Ramos (cell line): ENCODE measurements at regions not wholly inside any gene's neighbourhood (a gene's known extent, or its start where the extent isn't known, plus 50 kb on each side); places are given as distances from the start of the nearest gene placed in this dataset.

Experiments
- in situ Hi-C: fragments of 300-500 bp; cut with MboI; formaldehyde crosslinking; loops from one replicate; pipeline ENCODE4 v1.14.3; 2022; ENCODE audit warnings: low sequenced_read_pairs; ENCODE audit not compliant: unreplicated experiment

DNA sequence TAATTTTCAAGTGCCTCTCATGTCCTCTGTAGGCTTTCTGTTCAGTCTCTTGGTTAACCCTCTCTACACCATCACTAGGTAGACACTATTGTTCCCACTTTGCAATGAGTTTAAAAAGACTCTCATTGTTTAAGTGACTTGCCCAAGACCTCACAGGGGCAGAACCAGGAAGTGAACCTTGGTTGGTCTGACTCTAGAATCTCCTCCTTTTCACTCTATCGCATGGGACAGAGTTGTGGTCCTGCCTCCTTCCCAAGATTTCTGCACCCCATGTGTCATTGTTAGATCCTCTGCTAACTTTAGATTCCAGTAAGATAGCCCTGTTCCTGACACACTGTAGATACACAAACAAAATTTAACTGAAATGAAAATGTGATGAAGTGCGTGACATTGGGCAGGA lies 481.7 kb upstream of the USP24 start:
- in situ Hi-C loops = no loop called here

DNA sequence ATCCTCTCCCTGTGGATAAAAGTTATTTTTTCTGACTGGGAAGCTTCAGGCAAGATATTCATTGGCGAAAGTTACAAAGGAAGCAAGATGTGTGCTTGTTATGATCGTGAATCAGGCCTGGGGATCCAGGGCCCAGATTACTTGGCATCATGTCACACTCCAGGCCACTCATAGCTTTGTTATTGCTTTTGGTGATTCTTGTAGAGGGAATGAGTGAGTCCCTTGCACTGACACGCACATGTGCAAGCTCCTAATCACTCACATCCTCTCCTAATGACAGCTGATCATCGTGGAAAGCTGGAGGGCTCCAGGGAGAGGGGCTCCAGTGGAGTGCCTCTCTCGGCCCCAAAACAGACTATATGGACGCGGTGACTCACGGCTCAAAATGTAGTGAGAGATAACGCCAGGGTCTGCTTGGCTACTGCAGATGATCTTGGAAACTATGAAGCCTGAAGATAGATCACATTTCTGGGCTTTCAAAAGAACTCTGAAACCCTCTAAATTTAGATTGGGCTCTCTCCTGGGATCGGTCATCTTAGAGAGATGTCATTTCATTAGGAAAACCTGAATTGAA lies 481.1 kb upstream of the USP24 start:
- in situ Hi-C loops = no loop called here

DNA sequence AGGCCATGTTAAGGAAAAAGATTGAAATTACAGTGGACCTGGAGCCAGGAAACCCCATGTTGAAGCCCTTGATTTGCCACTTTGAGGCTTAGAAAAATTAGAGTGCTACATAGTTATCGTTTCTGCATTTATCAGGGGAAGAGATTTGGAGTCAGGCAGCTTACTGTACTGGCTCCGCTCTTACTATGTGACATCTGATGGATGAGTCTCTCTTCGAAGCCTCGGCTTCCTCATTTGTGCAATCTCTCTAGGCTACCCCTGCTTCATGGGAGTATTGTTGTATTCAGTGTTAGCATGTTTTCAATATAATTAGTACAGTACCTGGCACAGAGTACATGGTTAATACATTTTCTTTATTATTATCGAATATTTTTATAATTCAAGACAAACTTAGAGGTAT lies 480.4 kb upstream of the USP24 start:
- in situ Hi-C loops = no loop called here

DNA sequence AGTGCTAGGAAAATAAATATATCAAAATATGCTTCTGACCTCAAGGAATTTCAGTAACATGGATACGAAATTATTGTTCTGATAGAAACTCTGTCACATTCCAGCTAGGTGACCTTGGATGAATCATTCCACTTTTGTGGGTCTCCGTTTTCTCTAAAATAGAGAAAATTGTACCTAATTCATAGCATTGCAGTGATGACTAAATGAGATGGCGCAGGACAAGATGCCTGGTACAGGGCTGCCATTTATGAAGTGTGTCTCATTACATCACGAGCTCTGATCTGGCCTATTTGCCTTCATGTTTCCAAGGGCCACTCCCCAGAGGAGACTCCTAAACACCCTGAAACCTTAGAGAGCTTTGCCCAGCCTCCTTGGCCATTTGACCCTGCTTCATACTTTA lies 480.0 kb upstream of the USP24 start:
- in situ Hi-C loops = no loop called here

DNA sequence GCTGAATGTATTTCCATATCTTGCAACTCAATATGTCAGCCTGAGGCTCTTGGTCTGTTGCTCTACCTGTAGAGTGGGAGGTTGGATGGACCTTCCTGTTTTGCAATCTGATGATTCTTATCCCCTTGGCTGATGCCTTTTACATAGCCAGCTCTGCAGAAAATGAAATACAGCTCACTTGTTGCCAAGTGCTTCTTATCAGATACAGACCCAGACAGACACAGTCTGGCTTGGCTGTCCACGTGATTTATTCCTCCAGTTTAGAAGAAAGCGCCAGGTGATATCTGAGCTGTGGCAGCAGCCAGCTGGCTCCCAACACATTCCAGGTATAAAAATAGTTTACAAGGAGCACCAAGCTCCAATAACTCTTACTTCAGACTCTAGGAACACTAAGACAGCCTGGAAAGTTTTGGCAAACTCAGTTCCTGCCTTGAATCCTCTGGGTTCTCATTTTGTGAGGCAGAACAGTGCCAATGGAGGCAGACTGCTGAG lies 479.2 kb upstream of the USP24 start:
- in situ Hi-C loops = no loop called here

DNA sequence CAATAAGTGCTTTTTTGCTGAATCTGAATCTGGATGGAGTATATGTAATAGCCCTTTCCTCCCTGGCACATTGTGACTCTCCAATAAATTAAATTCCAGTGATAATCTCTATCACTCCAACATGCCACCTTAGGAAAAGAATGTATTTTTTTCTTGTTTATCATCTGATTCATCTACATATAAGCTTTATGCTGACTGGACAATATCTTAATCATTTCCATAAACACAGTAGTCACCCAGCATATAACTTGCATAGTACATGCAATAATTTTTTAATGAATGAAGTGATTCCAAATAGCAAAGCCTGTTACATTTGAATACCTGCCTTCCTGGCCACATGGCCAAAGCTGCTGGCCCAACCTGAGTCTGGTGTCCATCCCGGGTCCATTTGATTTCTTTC lies 477.6 kb upstream of the USP24 start:
- in situ Hi-C loops = no loop called here

DNA sequence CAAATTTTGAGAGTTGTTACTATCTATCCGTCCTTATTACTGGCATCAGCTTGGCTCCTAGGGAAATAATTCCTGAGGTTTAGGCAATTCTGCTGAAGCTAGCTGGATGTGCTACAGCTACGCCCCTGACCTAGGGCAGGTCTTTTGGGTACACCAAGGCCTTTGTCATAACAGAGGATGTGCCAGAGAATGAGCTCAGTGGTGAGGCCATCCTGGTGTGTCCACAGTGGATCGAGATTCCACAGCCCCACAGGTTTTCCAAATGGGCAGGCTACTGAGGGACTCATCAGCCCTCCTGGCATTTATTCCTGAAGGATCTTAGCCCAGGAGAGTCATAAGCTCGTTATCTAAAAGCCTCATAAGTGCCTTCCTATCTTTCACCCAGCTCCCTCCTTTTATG lies 475.2 kb upstream of the USP24 start:
- in situ Hi-C loops = no loop called here

DNA sequence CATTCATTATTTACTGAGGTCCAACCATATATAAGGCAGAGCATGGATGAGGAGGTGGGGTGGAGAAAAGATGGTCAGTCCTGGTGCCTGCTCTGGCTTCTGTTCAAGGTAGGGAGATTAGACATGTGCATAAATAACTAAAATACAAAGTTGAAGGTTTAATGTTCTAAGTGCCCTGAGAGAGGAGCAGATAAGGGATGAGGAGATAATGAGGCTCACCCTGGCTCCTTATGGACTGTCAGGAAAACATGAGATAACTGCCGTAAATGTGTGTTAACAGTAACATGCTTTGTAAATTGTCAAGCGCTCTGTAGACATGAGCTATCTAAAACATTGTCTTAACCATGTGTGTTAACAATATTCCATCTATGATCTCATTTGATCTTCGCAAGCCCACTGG lies 474.6 kb upstream of the USP24 start:
- in situ Hi-C loops = no loop called here

DNA sequence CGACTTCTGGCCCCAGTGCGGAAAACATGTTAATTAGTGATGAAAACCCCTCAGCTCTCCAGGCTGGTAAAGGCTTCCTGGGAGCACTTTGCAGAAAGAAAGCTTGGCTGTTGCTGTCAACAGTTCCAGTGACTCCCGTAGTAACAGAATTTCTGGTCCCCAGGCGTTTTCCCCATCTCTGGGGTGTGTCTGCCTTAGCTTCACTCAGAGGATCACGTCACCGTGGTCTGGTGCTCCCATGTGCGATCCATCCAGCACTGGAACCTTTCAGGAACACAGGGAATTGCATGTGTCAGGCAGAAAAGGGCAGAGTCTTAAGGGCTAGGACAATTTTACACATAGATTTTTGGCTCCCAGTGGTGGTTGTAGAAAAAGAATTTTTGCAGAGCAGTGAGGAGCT lies 470.4 kb upstream of the USP24 start:
- in situ Hi-C loops = no loop called here

DNA sequence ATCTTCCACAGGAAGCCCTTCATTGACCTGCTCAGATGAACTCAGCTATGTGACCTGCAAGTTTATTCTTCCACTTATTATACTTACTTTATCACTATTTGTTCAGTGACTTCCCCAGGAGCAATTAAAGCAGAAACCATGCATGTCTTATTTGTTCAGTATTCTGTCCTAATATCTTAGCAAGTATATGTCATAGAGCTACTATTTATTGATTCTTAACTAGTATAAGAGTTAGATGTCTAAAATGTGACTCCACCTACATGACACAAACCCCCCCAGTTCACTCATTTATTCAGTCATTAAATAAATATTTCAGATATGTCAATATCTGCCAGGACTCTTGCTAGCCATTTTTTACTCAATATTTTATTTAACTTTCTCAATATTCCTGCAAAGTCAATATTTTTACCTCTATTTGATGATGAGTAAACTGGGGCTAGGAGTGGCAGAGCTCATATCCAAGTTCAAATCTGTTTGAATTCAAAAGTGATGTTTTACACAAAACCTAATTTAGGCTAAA lies 469.0 kb upstream of the USP24 start:
- in situ Hi-C loops = no loop called here

DNA sequence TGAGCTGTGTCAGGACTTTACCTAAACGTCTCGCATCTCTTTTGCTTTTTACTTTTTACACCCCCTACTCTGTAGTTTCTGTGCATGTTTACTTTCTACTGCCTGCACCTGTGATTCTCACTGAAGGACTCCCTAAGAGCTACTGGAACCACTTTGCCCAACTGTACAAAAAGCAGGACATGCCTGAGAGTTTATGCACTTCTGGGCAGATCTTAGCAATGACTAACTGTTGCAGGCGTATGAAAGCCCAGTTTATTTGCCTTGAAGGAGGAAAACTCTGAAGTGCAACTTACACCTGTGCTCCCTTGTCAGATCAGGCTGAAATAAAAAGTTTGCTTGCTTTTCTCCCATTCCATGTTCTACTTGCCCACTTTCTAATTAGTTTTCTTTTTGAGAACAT lies 467.0 kb upstream of the USP24 start:
- in situ Hi-C loops = no loop called here

DNA sequence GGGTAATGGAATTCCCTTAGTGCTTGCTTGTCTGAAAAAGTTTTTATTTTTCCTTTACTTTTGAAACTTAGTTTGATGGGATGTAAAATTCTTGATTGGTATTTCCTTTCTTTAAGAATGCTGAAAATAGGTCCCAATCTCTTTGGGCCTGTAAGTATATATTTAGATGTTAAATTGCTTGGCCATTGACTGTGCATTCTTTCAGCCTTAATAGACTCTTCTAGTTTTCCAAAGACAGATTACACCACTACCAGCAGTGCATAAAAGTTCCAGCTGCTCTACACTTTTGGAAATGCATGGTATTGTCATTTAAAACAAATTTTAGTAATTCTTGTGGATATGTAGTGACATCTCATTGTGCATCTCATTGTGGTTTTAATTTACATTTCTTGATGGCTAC lies 464.8 kb upstream of the USP24 start:
- in situ Hi-C loops = no loop called here

DNA sequence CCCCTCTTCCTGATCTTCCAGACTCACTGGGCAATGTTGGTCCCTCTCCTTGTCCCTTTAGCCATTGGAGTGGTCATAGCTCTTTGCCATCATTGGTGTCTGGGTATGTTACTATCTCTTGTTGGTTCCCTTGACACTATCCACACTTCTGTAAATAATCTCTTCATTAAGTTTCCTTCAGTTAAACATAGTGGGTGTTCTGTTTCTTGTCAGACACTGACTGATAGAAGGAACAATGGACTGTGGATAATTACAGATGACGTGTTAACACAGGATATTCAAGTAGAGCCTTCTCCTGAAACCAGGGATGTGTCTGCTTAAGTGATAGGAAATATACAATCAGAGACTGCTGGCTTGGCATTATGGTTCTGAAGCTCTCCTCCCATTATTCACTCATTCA lies 458.3 kb upstream of the USP24 start:
- in situ Hi-C loops = no loop called here

DNA sequence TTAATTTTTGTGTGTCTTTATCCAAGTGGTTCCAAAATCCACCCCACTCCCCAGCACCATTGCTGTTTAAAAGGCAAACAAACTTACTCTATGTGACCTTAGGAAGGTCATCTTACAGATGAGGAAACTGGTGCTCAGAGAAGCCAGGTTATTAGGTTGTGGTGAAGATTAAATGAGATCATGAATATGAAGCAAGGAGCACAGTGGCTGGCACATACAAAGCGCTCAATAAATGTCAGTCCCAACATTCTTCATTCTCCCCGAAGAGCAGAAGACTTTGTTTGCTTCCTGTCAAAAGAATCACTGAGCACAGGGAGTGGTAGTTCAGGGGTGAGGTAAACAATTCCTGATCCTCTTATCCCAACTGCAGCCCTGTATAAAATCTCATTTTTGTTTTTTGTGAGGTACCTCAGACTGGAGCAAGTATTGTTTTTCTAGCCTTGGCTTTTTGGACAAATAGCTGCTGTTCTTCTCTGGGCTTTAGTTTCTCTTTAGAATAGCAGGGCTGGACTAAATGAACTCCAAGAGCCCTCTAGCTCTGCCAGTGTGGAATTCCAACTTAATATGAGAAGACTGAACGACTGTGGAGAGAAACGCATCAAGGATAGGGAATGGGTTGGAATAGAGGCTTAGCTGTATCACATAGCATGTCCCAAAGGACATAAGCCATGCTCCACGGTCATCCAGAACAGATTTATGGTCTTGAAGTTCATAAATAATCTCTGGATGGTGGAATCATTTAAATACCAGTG lies 455.3 kb upstream of the USP24 start:
- in situ Hi-C loops = no loop called here

DNA sequence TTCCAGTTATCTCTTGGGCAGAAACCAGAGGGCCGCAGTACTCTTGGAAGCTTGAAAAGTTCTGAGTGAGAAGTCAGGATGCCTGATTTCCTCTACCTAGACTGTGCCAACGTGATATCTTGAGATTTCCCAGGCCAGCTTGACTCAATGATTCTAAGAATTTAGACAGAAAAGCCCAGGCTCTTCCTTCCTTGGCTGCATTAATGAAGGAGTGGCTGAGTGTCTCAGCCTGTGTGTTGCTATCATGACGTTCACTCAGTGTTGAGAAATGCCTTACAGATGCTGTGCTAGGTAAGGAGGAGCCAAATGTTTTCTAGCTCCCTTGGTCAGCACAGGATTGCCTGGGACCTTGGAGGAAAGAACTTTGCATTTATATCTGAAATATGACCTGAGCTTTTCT lies 454.1 kb upstream of the USP24 start:
- in situ Hi-C loops = no loop called here

DNA sequence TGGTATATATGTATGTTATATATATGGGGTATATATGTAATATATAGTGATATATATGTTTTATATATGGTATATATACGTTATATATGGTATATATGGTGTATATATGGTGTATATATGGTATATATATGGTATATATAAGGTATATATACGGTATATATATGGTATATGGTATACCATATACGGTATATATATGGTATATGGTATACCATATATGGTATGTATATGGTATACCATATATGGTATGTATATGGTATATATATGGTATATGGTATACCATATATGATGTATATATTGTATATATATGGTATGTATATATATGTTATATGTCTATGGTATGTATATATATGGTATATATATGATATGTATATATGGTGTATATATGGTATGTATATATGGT lies 447.7 kb upstream of the USP24 start:
- in situ Hi-C loops = no loop called here

DNA sequence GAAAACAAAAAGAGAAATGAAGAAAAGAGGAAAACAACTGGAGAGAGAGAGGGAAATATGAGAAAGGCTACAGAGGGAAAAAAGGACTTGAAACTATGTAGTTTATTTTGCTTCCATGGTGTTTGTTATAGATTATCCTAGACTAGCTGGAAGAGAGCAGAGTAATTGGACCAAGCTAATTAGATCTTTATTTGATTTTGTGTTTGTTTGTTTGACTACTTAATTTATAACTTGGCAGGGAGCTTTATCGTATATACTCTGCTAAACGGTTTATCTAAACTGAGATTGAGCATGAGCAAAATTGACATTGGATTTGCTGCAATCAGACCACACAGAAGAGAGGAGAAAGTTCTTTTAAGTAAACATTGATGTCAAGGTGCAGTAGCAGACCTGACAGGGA lies 443.8 kb upstream of the USP24 start:
- in situ Hi-C loops = no loop called here

DNA sequence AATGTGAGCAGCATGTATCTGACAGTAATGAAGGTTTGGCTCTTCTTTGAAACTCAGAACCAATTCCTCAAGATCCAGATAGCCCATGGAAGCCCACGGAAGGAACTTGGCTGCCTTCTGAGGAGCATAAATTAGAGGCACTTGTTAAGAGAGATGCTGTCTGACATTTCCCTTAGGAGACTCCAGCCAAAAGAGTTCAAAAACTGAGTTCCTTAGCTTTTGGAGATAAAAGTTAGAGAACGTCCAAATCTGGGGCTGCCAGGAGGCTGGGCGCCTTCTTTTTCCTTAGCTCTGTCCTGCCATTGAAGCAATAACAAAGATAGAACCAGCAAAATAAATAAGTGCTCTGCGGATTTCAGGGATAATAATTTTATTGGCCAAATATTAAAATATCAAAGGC lies 439.6 kb upstream of the USP24 start:
- in situ Hi-C loops = no loop called here

DNA sequence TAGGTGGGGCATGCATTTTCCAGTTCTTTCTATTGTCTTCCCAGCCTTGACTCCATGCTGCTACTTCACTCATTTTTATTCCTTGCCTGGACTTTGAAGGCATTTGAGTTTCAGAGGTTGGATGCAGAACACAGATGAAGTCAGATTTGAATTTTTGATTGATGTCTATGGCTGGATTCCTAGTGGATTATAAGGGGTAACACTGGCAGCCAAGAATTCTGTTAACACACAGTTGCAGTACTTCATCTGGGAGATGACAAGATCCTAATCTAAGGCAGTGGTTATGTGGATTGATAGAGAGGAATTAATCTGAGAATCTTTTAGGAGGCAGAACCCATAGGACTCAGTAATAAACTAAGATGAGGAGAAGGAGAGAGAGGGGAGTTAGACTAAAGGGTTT lies 439.0 kb upstream of the USP24 start:
- in situ Hi-C loops = no loop called here

DNA sequence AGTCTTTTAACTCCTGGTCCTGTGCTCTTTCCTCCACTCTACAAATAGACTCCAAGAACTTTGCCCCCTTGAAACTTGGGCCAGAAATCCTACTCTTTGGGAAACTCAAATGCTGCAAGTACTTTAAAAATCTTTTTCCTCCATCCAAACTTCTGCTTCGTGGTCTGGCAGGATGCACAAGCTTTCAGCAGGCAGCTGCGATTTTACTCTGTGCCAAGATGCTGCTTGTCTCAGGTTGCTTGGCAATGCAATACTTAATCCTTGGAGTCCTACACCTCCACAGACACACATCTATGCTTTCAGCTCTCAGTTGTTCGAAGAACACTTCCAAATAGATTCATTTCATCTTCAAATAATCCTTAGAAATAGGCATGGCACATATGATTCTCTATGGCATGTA lies 435.3 kb upstream of the USP24 start:
- in situ Hi-C loops = no loop called here

DNA sequence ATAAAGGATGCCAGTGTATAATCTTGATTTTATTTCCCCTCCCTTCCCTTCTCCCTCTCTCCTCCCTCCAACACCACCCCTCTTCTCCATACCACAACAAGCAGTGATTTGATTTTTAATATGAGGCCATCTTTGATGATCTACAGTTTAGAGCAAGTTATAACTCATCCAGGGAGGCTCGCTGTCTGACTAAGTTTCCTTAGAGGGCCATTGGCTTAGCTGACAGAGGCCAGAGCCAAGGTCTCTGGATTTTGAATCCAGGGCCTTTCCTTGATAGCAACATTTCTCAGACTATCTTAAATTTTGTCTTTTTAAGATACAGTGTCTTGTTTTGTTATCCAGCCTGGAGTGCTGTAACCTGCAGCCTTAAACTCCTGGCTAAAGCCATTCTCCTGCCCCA lies 431.0 kb upstream of the USP24 start:
- in situ Hi-C loops = no loop called here

DNA sequence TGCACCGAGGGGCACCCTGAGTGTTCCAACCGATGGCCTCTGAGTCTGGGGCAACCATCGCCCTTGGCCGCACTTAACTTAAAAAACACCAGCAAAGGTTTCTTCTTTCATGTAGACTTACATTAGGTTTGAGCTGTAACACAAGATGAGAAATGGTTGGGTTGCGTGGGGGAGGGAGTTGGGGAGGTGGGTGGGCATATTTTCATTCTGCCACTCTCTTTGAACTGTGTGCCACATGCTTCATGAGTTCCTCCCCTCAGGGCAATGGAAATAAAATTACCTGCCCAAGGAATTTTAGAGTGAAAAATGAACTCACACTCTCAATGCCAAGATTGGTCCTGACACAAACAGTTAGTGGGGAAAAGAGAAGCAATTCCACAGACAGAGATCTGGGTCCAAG lies 430.1 kb upstream of the USP24 start:
- in situ Hi-C loops = no loop called here
